Naive thymus-derived CD8-positive, alpha-beta T cell (primary cell): ENCODE measurements at regions not wholly inside any gene's neighbourhood (a gene's known extent, or its start where the extent isn't known, plus 50 kb on each side); places are given as distances from the start of the nearest gene placed in this dataset.

ENCODE experiments used
- ATAC-seq, 2 donors: fragments of 150-1000 bp; cut with Tn5 transposase in 1 of 2; sonication (Bioruptor Pico), chemical (Tn5 transposase) in 1 of 2; 1 replicate in 1 of 2; 2 replicates in 1 of 2; pipeline ENCODE4 v1.10.0; 2021; ENCODE audit warnings: mild to moderate bottlenecking in 2 of 2, moderate library complexity in 2 of 2
- POLR2A ChIA-PET: fragments of 350-600 bp; sonication (Branson Sonifier 250); formaldehyde crosslinking; loops from one replicate; lab custom pipeline; 2021; ENCODE audit warnings: antibody characterized with exemption; lab: Charles Lee
- DNase-seq, 10 donors: peaks; one replicate each; pipeline versions ENCODE4 v3.0.0 to v3.0.0-alpha.2; 2020 to 2022
- H3K27ac Mint-ChIP-seq, 10 donors: one replicate each; pipeline ENCODE4 v1.8.0; 2020 to 2022; ENCODE audit warnings: mild to moderate bottlenecking in 10 of 10, mixed read lengths in 10 of 10, moderate library complexity in 4 of 10, inconsistent platforms in 1 of 10
- H3K27me3 Mint-ChIP-seq, 5 donors: one replicate each; pipeline ENCODE4 v1.8.0; 2021 to 2022; ENCODE audit warnings: mixed read lengths in 5 of 5
- H3K36me3 Mint-ChIP-seq, 3 donors: one replicate each; pipeline ENCODE4 v1.8.0; 2020 to 2022; ENCODE audit warnings: mixed read lengths in 3 of 3, mild to moderate bottlenecking in 2 of 3, inconsistent platforms in 1 of 3
- H3K4me1 Mint-ChIP-seq, 4 donors: one replicate each; pipeline ENCODE4 v1.8.0; 2021 to 2022; ENCODE audit warnings: mixed read lengths in 4 of 4
- H3K4me3 Mint-ChIP-seq, 10 donors: one replicate each; pipeline ENCODE4 v1.8.0; 2020 to 2022; ENCODE audit warnings: mild to moderate bottlenecking in 10 of 10, mixed read lengths in 10 of 10, moderate library complexity in 6 of 10, inconsistent platforms in 1 of 10
- H3K9me3 Mint-ChIP-seq, 9 donors: one replicate each; pipeline ENCODE4 v1.8.0; 2020 to 2022; ENCODE audit warnings: mixed read lengths in 9 of 9, mild to moderate bottlenecking in 3 of 9, inconsistent platforms in 1 of 9, moderate library complexity in 1 of 9

DNA sequence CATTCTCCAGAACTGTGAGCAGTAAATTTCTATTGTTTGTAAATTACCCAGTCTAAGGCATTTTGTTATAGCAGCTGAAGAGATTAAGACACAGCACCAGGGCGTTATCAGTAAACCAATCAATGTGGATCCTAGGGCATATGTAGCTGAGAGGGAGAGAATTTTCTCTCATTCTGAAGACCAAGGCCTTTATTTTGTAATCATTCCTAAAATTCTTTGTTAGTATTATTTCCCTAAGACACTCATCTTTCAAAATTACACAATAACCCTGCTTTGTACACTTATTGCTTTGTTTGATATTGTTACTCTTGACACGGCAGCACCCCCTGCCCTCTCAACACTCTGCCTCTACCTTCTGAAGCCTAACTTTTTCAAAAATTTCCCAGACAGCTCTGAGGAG is 419.1 kb downstream of the SLC4A3 start:
- H3K27ac Mint-ChIP-seq, result no peak overlapping the region
- no peak for ATAC-seq

DNA sequence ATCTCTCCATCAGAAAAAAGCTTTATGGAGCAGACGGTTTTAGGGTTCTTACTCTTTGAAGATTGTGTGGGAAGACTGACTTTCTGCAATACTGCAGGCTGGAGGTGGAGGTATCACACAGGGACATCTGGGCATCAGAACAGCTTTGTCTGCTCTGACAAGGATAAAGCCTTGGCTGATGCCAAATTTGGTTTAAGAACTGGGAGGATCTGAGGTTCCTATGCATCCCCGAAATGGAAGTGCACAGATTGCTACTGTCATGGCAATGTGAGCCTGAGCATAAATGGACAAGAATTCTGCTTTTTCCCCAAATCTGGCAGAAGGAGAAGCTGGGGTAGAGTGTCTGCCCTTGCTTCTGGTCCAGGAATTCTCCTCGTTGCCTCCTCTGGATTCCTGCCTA is 424.3 kb downstream of the SLC4A3 start:
- DNase-seq (no peak), ATAC-seq (no peak)
- no peak overlapping the region for H3K4me3 Mint-ChIP-seq
- no peaks in the 10 kb centered on the region for H3K4me1 Mint-ChIP-seq
- POLR2A ChIA-PET, result no interaction called here
- peaks cover 0 to 13% (median 2%) of the 10 kb centered on the region in 5 donors for H3K27me3 Mint-ChIP-seq
- H3K27ac Mint-ChIP-seq, result no peak overlapping the region
- peaks cover 0 to 21% (median 7%) of the 10 kb centered on the region in 9 donors for H3K9me3 Mint-ChIP-seq
- no peaks in the 10 kb centered on the region for H3K36me3 Mint-ChIP-seq

More for the DNA sequence above, 419.1 kb downstream of the SLC4A3 start:
- Mint-ChIP-seq H3K36me3 (no peaks in the 10 kb centered on the region), H3K4me3 (no peak overlapping the region), H3K9me3 (peaks cover 0 to 3% (median 0%) of the 10 kb centered on the region in 9 donors), H3K4me1 (no peaks in the 10 kb centered on the region), H3K27me3 (peaks cover 0 to 17% (median 3%) of the 10 kb centered on the region in 5 donors)
- POLR2A ChIA-PET, result no interaction called here
- DNase-seq, result no peak

DNA sequence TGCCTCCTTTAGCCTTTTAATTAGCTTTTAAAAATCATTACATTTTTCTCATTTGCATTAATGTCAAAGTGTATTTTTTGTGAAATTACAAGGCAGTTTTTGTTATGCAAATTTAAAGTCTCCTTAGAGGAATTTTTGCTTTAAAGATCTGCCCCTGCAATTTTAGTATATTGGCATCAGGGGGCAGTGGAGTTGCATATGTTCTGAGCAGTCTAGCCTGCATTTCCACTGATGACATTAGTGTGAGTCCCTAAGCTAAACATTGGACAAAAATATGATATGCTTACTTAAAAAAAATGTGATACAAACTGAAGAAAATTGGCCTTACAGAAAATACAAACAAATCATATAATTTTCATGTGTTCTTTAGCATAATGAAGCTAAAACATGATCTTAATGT is 426.5 kb downstream of the SLC4A3 start:
- ATAC-seq (no peak), DNase-seq (no peak)
- H3K27ac Mint-ChIP-seq, result no peak overlapping the region
- H3K9me3 Mint-ChIP-seq, result peaks cover 0 to 22% (median 6%) of the 10 kb centered on the region in 9 donors
- peaks cover 0 to 10% (median 0%) of the 10 kb centered on the region in 5 donors for H3K27me3 Mint-ChIP-seq
- no peak overlapping the region for H3K4me3 Mint-ChIP-seq
- POLR2A ChIA-PET, result no interaction called here
- H3K36me3 Mint-ChIP-seq, result no peaks in the 10 kb centered on the region
- H3K4me1 Mint-ChIP-seq, result no peaks in the 10 kb centered on the region

DNA sequence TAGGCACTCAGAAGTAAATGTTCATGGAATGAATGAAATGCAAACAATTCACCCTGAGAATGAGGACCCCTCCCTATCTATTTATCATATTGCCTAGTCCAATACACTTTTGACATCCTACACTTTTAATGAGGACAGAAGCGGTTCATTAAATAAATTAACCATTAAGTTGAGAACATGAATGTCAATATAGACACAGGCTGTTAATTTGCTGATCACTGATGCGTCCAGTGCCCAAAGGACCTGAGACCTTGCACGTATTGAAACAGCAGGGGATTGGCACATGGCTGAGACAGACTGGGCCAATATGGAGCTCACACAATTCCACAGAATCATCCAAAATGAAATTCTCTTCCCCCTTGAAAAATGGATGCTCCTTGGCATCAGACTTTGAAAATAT is 430.0 kb downstream of the SLC4A3 start:
- no peak overlapping the region for H3K4me3 Mint-ChIP-seq
- no peak for ATAC-seq
- no peak for DNase-seq
- H3K4me1 Mint-ChIP-seq, result no peaks in the 10 kb centered on the region
- peaks cover 0 to 22% (median 4%) of the 10 kb centered on the region in 9 donors for H3K9me3 Mint-ChIP-seq
- no peaks in the 10 kb centered on the region for H3K36me3 Mint-ChIP-seq
- H3K27me3 Mint-ChIP-seq, result peaks cover 0 to 19% (median 2%) of the 10 kb centered on the region in 5 donors
- POLR2A ChIA-PET, result no interaction called here
- H3K27ac Mint-ChIP-seq, result no peak overlapping the region

DNA sequence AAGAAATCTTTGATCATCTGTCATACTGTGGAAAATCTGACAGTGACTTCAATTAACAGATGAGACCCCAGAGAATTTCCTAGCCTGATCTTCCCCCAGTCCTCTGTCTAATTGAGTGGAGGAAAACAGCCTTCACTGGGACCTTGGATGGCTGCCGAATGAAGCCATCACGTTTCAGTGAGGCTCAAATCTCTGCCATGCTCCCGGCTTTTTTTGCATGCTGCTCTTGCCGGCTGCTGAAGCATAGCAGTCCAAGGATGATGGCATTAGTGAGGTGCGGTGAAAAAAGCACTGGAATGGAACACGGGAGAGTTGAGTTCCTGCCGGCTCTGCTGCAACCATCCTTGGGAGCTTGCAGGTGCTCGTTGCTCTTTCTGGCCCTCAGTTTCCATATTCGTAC is 430.5 kb downstream of the SLC4A3 start:
- POLR2A ChIA-PET, result interaction anchor here (0.6 kb wide), 1 partner anchor 96 kb away, joined by 4 read pairs; no protein-coding TSS in a partner anchor
- no peak for DNase-seq
- no peak overlapping the region for H3K4me3 Mint-ChIP-seq
- H3K27me3 Mint-ChIP-seq, result peaks cover 0 to 19% (median 2%) of the 10 kb centered on the region in 5 donors
- H3K36me3 Mint-ChIP-seq, result no peaks in the 10 kb centered on the region
- no peak for ATAC-seq
- H3K9me3 Mint-ChIP-seq, result peaks cover 0 to 18% (median 4%) of the 10 kb centered on the region in 9 donors
- H3K4me1 Mint-ChIP-seq, result no peaks in the 10 kb centered on the region
- no peak overlapping the region for H3K27ac Mint-ChIP-seq

DNA sequence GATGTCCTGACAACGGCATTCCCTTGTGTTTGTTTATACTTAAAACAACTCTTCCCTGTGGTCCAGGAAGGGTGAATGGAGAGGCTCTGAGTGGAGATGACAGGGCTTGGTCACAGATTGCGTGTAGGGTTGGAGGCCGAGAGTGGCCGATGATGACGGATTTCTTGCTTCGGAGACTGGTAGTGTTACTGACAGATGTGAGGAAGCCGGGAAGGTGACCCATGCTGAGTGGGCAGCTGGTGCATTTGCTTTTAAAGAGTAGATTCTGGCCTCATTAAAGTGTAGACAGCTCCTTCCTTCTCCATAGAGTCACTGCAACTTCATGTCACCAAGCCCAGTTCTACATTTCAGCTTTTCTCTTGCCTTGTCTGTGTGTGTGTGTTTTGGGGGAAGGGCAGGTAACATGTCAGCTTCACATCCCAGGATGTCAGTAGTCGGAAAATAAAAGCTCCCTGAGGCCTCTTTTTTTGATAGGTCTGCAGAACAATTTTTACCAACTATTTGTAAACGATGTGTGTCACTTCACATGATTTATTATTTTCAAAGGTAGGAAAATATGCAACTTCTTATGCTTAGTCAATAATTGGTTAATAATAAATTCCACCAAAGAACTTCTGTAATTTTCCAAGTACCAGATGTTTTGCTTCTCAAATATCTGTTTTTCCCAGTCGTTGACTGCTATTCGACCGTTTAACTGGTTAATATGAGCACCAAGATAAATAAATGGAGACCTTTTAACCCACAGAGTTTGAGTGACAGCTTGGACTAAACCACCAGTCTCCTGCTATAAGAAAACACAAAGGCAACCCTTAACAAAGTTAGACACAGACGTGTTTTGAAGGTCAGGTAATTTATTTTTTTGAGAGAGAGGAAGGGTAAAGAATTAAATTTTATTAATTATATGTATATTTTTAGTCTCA is 436.9 kb downstream of the SLC4A3 start:
- H3K9me3 Mint-ChIP-seq, result peaks cover 0 to 2% (median 0%) of the 10 kb centered on the region in 9 donors
- H3K27me3 Mint-ChIP-seq, result peaks cover 0 to 15% (median 5%) of the 10 kb centered on the region in 5 donors
- H3K27ac Mint-ChIP-seq, result no peak overlapping the region
- H3K4me1 Mint-ChIP-seq, result no peaks in the 10 kb centered on the region
- ATAC-seq (no peak), DNase-seq (no peak)
- POLR2A ChIA-PET, result no interaction called here
- no peaks in the 10 kb centered on the region for H3K36me3 Mint-ChIP-seq
- H3K4me3 Mint-ChIP-seq, result no peak overlapping the region

DNA sequence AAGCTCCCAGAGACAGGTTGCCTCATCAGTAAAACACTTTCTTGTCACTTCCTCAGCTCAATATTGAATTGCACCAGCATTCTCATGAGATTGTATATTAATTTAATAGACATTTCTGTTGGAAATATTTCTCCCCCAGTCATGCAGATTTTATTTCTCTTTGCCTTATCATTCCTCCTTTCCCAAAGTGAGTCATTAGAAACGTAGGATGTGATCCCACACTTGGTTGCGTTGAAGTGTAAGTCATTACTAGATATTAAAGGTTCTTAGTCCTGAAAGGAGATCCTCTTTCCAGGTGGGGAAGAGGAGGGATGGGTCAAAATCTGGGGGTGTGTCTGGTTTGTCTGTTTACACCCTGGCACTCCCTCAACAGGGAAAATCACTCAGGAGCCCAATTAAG is 438.2 kb downstream of the SLC4A3 start:
- POLR2A ChIA-PET, result no interaction called here
- Mint-ChIP-seq H3K9me3 (peaks cover 0 to 3% (median 0%) of the 10 kb centered on the region in 9 donors), H3K36me3 (no peaks in the 10 kb centered on the region), H3K27me3 (peaks cover 0 to 7% (median 3%) of the 10 kb centered on the region in 5 donors), H3K4me3 (no peak overlapping the region), H3K4me1 (no peaks in the 10 kb centered on the region), H3K27ac (no peak overlapping the region)
- no peak for DNase-seq
- no peak for ATAC-seq

DNA sequence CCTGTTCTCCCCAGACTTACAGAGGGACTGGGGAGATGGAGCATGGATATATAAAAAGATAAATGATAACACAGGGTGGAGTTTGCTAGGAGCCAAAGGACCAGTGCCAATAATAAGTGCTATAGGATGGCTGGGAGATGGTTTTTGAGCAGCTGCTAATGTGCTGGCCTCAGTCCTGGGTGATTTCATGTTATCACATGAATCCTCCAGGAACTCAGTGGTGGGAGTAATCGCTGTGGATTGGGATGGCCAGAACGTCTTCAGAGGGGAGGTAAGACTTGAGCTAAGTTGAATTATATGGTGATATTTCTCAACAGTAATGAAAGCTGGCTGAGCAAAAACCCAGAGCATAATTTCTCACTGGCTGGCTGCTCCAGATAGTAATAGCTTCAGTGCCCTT is 441.4 kb downstream of the SLC4A3 start:
- no peak overlapping the region for H3K4me3 Mint-ChIP-seq
- H3K27me3 Mint-ChIP-seq, result peaks cover 0 to 10% (median 1%) of the 10 kb centered on the region in 5 donors
- ATAC-seq (no peak), DNase-seq (no peak)
- H3K9me3 Mint-ChIP-seq, result peaks cover 0 to 6% (median 0%) of the 10 kb centered on the region in 9 donors
- no peaks in the 10 kb centered on the region for H3K36me3 Mint-ChIP-seq
- no peak overlapping the region for H3K27ac Mint-ChIP-seq
- POLR2A ChIA-PET, result no interaction called here
- H3K4me1 Mint-ChIP-seq, result no peaks in the 10 kb centered on the region

DNA sequence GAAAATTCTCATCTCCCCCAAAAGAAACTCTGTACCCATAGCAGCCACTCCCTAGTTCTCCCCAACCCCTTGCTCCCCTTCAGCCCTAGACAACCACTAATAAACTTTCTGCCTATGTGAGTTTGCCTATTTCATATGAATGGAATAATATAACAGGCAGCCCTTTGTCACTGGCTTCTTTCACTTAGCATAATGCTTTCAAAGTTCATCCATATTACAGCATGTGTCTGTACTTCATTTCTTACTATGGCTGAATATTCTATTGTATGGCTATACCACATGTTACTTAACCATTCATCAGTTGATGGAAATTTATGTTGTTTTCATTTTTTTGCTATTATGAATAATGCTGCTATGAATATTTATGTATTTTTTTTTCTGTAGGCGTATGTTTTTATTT is 442.9 kb downstream of the SLC4A3 start:
- DNase-seq, result no peak
- no peaks in the 10 kb centered on the region for H3K36me3 Mint-ChIP-seq
- no peak overlapping the region for H3K27ac Mint-ChIP-seq
- peaks cover 0 to 6% (median 0%) of the 10 kb centered on the region in 9 donors for H3K9me3 Mint-ChIP-seq
- no peaks in the 10 kb centered on the region for H3K4me1 Mint-ChIP-seq
- ATAC-seq, result no peak
- POLR2A ChIA-PET, result no interaction called here
- no peak overlapping the region for H3K4me3 Mint-ChIP-seq
- H3K27me3 Mint-ChIP-seq, result peaks cover 0 to 6% (median 1%) of the 10 kb centered on the region in 5 donors

DNA sequence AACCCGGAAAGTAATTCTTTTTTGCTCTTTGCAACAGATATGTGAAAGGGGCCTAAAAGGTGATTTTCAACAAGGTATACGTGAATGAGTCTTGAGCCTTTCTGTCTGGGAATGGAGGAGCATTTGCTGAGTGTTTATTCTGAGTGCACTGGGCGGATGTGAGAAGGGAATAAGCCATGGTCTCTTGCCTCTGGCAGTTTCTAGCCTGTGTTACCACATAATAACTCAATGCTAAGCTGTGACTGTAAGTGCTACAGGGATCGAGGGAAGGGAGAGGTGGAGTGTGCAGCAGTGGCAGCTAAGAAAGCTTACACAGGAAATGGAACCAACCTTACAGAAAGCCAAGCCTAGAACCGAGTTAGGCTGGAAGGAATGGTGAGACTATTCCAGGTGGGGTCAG is 444.3 kb downstream of the SLC4A3 start:
- Mint-ChIP-seq H3K4me3 (no peak overlapping the region), H3K36me3 (no peaks in the 10 kb centered on the region), H3K4me1 (no peaks in the 10 kb centered on the region), H3K27me3 (peaks cover 0 to 7% (median 1%) of the 10 kb centered on the region in 5 donors), H3K9me3 (peaks cover 0 to 6% (median 0%) of the 10 kb centered on the region in 9 donors), H3K27ac (no peak overlapping the region)
- no peak for ATAC-seq
- POLR2A ChIA-PET, result no interaction called here
- DNase-seq, result no peak

DNA sequence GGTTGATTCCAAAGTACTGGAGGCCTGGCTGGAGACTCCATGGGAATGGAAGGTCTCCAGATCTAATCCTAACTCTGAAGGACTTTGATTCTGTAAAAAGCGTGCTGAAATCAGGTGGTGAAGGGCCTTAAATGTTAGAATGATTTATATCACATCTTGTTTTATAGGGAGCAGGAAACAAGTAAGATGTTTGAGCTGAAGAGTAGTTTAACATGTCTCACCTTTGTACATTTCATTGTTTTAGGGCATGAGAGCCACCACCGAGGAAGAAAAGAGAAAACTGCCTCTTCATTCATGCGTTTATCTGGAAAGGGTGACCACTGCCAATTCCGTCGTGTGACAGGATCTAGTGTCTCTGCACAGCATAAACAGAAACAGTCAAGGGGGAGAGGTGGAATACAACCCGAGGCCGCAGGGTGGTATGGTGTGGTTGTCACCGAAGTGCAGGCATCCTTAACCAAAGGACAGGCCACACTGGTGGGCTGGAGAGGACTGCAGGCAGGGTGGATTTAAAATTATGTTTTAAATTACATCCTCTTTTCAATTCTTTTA is 445.3 kb downstream of the SLC4A3 start:
- ATAC-seq (no peak), DNase-seq (no peak)
- no peaks in the 10 kb centered on the region for H3K4me1 Mint-ChIP-seq
- H3K9me3 Mint-ChIP-seq, result peaks cover 0 to 6% (median 0%) of the 10 kb centered on the region in 9 donors
- peak overlapping the region in 1 of 10 donors; percentile 48 for H3K27ac Mint-ChIP-seq
- POLR2A ChIA-PET, result no interaction called here
- no peak overlapping the region for H3K4me3 Mint-ChIP-seq
- peaks cover 0 to 10% (median 1%) of the 10 kb centered on the region in 5 donors for H3K27me3 Mint-ChIP-seq
- H3K36me3 Mint-ChIP-seq, result no peaks in the 10 kb centered on the region

DNA sequence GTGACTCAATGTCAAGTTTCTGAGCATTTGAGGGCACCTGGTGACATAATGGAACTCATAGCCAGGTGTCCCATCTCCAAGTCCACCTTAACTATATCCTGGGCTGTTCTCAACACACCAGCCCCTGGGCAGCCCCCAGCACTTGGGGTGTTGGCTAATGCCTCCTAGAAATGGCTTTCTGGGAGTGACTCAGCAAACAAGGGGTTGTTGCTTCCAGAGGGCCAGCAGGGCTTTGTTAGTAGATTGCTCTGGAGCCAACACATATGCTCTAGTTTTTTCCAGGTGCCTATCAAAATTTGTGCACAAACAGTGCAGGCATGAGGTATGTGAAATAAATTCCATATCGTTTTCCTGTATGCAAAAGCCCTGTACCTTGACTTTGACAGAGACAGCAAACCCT is 448.4 kb downstream of the SLC4A3 start:
- Mint-ChIP-seq H3K36me3 (no peaks in the 10 kb centered on the region), H3K27ac (no peak overlapping the region), H3K4me3 (no peak overlapping the region), H3K4me1 (no peaks in the 10 kb centered on the region), H3K27me3 (peaks cover 0 to 12% (median 0%) of the 10 kb centered on the region in 5 donors), H3K9me3 (peaks cover 0 to 6% (median 0%) of the 10 kb centered on the region in 9 donors)
- ATAC-seq, result no peak
- no peak for DNase-seq
- POLR2A ChIA-PET, result no interaction called here

DNA sequence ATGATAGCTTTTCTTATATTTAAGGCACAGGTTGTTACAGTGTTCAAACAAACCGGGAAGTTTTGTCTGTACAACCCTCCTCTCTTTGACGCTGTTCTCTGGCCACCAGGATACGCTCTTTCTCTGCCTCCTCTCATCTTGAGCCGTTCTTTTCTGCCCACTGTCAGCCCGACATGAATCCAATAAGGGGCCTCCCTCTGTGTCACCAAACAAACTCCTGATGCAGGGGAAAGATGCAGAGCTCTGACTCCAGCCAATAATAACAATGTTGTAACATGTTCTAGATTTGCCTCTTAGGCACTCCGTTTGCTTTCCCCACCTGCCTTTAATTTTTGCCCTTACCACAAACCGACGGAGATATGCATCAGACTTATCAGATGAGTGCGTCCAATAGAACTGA is 449.3 kb downstream of the SLC4A3 start:
- no peak for DNase-seq
- ATAC-seq, result no peak
- Mint-ChIP-seq H3K36me3 (no peaks in the 10 kb centered on the region), H3K4me3 (no peak overlapping the region), H3K27me3 (peaks cover 0 to 18% (median 0%) of the 10 kb centered on the region in 5 donors), H3K27ac (no peak overlapping the region), H3K9me3 (peaks cover 0 to 6% (median 0%) of the 10 kb centered on the region in 9 donors), H3K4me1 (no peaks in the 10 kb centered on the region)
- POLR2A ChIA-PET, result no interaction called here
